Left cardiac atrium (tissue), 4 donors: ENCODE measurements at regions not wholly inside any gene's neighbourhood (a gene's known extent, or its start where the extent isn't known, plus 50 kb on each side); places are given as distances from the start of the nearest gene placed in this dataset.
A peak's percentile ranks its signal among the peaks of the same experiment; 100 is the strongest.

ENCODE experiments used
- ATAC-seq, 2 donors: fragments of 200-7000 bp; cut with Tn5 transposase; one replicate each; pipeline ENCODE4 v1.9.1; 2020; ENCODE audit warnings: mild to moderate bottlenecking in 2 of 2, moderate library complexity in 2 of 2
- DNase-seq: peaks from one replicate; pipeline ENCODE4 v3.0.0-alpha.2; 2020
- intact Hi-C, 2 donors: fragments of 100-400 bp; cut with DNase I; formaldehyde crosslinking; loops; one replicate each; pipeline versions ENCODE4 v1.14.1 to v1.15.1; 2022 to 2023
- donor health status: DM: no; HTN: yes; CAD: no.
- donor health status: DM: no; HTN: yes; CAD: no; lungs with severe emphysema.
- donor health status: DM: yes; HTN: yes; CAD: no.
- donor health status: Dilated cardiomyopathy.

GRCh38 chr3:187919544-187919943, 174.3 kb upstream of the BCL6 start:
- ATAC-seq (no peak), DNase-seq (no peak)
- intact Hi-C loops = no loop called here

DNA sequence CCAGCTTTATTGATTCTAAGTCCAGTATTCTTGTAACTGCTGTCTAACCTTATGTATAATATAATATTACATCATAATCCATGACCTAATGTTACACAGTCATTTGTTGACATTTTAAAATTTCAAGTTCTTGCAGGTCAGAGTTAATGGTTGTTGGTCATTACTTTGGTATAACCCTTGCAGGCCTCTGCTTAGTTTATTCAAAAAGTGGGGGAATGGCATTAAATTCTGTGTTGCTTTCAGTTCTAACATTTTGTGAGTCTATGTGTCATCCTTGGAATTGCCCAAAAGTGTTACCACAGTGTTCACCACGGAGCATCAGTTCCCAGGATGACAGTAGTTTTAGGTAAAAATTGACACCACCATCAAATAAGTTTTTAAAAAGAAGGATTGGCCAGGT, 174.8 kb upstream of the BCL6 start:
- intact Hi-C loops = no loop called here
- no peak for ATAC-seq
- no peak for DNase-seq

DNA sequence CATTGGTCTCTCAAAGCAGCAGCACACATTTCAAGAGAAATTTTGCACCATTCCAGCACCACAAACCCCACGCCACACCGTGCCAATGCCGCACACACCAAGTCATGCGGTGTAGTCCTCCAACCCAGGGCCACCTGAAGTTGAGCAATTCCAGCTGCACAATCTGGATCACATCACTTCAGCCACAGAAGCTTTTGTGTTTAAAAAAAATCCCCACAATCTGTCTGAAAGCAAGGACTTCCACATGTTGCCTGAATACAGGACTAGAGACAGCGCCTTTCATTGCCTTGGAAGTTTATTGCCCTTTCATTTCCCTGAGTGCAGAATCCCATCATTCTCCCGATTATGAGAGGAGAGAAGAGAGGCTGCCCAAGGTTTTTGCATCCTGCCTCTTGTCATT, 175.6 kb upstream of the BCL6 start:
- DNase-seq = no peak
- no peak for ATAC-seq
- intact Hi-C loops = no loop called here

- DNase-seq (no peak), ATAC-seq (no peak)
- intact Hi-C loops = no loop called here
These were observed 176.3 kb upstream of the BCL6 start for GRCh38 chr3:187921391-187922074.

GRCh38 chr3:187922704-187923416, 177.6 kb upstream of the BCL6 start:
- intact Hi-C loops = no loop called here
- no peak for DNase-seq
- no peak for ATAC-seq

GRCh38 chr3:187924651-187925050, 179.4 kb upstream of the BCL6 start:
- DNase-seq = no peak
- ATAC-seq = no peak
- intact Hi-C loops = no loop called here

GRCh38 chr3:187925326-187925725, 180.1 kb upstream of the BCL6 start:
- intact Hi-C loops = no loop called here
- DNase-seq = no peak

GRCh38 chr3:187926620-187927019, 181.4 kb upstream of the BCL6 start:
- DNase-seq (no peak), ATAC-seq (no peak)
- intact Hi-C loops = no loop called here

More at GRCh38 chr3:187925326-187925725, 180.1 kb upstream of the BCL6 start:
- peak; percentile 23 to 72 for ATAC-seq

DNA sequence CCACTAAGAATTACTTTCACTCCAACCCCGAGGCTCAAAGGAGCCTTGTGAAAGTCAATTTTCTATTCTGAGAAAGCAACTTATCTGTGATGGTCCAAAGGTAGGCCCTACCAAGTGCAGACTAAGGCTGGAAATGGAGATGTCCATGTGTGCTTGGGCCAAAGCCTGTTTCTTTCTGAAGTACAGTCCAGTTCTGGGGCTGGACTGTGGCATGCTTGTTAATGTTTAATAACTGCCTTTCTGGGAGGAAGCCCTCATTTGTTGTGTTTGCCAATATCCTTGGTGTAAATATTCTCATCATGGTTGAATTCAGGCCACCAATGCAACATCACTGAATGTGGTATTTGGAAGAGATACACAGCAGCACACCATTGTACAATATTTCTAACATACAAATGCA, 182.3 kb upstream of the BCL6 start:
- ATAC-seq = no peak
- intact Hi-C loops = no loop called here

DNA sequence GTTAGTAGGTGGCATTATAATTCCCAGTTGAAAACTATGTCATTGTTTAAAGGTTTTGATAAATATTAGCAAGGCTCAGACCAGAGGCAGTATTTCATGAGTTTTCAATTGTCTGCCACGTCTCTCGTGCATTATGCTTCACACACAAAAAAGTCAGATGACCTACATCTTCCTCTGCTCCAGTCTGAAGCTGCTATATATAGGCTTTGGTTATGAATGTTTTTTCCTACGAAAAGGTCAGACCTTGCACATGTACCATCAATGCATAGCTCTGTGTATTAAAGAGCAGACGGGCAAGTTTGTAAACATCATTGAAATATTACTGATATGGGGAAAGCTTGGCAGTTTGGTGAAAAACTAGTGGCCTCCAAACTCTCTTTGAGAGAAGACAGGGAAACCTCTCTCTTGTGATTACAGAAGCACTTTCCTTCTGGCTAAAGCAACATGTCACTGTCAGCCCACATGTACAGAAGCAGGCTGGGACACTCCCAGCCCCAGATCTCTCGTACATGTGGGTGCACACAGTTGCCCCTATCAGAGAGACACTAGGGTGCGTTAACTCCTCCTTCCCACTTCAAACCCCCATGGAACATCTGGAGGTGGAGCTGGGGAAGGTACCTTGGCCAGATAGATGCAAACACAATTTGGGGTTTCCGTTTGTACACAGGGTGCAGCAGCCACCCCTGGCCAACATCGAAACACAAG, 184.0 kb upstream of the BCL6 start:
- DNase-seq (no peak), ATAC-seq (peak in 1 of 2 donors; percentile 24)
- intact Hi-C loops = no loop called here

More for the DNA sequence above, 182.3 kb upstream of the BCL6 start:
- no peak for DNase-seq

DNA sequence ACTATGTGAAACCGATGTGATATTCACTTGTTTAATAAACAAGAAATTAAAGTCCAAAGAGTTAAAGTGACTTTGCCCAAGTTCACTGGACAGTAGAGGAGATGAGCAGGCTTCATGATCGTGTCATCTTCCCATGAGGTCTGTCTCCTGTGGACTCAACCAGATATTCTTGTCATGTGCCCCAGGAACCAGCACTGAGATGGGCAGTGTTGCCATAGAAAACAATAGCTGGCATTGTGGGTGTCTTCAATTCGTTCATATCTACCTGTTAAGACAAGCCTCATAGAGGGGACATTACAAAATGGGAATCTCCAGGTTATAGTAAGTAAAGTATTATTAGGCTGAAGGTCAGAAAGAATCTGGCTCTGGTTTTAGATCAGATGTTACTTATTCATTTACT, 184.8 kb upstream of the BCL6 start:
- ATAC-seq (no peak), DNase-seq (no peak)
- intact Hi-C loops = no loop called here

GRCh38 chr3:187931101-187931500, 185.8 kb upstream of the BCL6 start:
- DNase-seq (no peak), ATAC-seq (no peak)
- intact Hi-C loops = no loop called here

GRCh38 chr3:187931770-187932278, 186.6 kb upstream of the BCL6 start:
- no peak for DNase-seq
- intact Hi-C loops = no loop called here
- no peak for ATAC-seq

GRCh38 chr3:187932530-187932929, 187.3 kb upstream of the BCL6 start:
- intact Hi-C loops = no loop called here
- DNase-seq = no peak
- no peak for ATAC-seq

- DNase-seq (no peak), ATAC-seq (peak; percentile 37 to 41)
- intact Hi-C loops = no loop called here
These were observed 190.4 kb upstream of the BCL6 start for GRCh38 chr3:187935623-187936156.

GRCh38 chr3:187936676-187937075, 191.4 kb upstream of the BCL6 start:
- intact Hi-C loops = no loop called here
- DNase-seq (no peak), ATAC-seq (no peak)

DNA sequence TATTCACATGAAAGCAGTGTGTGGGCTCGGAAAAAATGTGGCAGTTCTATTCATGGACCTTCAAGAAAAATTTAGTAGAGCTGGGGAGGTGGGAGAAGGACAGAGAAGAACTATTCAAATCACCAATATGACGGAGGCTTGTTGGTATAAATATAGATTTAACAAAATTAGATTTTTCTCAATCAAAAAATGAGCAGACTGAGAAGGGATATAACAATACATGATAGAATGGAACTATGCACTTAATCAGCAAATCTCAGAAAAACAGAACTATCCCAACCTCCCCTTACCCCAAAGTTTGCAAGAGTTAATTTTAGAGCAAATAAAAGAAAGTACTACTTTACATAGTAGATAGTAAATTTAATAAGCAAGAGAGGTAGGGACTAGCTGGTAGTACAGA, 194.6 kb upstream of the BCL6 start:
- ATAC-seq (no peak), DNase-seq (no peak)
- intact Hi-C loops = loop anchor here in 1 of 2 donors (10.0 kb wide), 1 partner anchor 195 kb away; the partner anchor contains the start of gene BCL6

DNA sequence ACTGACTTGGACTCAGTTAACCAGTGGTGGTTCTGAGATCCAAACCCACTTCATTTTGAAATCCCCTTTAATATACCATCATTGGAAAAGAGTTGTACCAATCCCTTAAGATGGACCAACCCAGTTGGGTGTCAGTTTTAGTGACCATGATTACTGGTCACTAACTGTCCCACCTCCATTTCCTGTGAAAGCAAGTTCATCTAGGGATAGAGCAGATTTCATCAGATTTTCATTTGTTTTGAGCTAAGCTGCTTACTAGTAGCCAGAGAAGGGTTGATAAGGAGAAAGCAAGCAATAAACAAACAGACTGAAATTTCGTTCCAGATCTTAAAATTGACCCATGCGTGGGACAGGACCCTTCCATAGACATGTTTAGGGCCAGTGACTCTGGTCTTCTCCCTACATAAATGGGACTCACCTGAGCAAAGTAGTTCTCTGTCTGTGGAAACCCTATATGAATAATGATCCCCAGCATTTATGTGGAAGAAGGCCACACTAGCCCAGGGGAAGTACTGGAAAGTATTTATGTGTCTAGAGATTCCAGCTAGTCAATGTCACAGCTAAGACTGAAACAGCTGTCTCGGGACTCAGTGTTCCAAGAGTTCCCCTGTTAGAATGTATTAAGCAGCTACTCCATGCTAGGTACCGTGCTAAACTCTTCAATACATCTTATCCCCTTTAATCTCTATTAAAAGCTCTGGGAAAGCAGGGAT, 196.0 kb upstream of the BCL6 start:
- DNase-seq = no peak
- intact Hi-C loops = loop anchor here in 1 of 2 donors (10.0 kb wide), 1 partner anchor 196 kb away; the partner anchor contains the start of gene BCL6
- ATAC-seq = no peak

- DNase-seq (no peak), ATAC-seq (no peak)
- intact Hi-C loops = loop anchor here in 1 of 2 donors (10.0 kb wide), 1 partner anchor 197 kb away; the partner anchor contains the start of gene BCL6
These were observed 196.6 kb upstream of the BCL6 start for GRCh38 chr3:187941848-187942194.
